HepG2 (cell line): ENCODE measurements at regions not wholly inside any gene's neighbourhood (a gene's known extent, or its start where the extent isn't known, plus 50 kb on each side); places are given as distances from the start of the nearest gene placed in this dataset.

Experiments
- ATAC-seq: fragments of 200-7000 bp; cut with Tn5 transposase; 3 replicates; pipeline ENCODE4 v1.9.1; 2020; ENCODE audit warnings: mild to moderate bottlenecking, moderate library complexity
- BruUV-seq: library from RNA; stranded (reverse); fragments of 400-500 nt; replicated peaks from 2 replicates; lab custom pipeline; 2021; lab: Mats Ljungman, UMichigan
- CTCF ChIA-PET: fragments of 300-600 bp; formaldehyde crosslinking; extraction: SDS; loops from one replicate; lab custom pipeline; 2021; ENCODE audit warnings: low total read pairs, inconsistent platforms, low intra/inter-chr PET ratio; lab: Yijun Ruan, JAX
- POLR2A ChIA-PET: fragments of 350-600 bp; sonication (Branson Sonifier 250); formaldehyde crosslinking; loops from one replicate; lab custom pipeline; 2020; ENCODE audit warnings: antibody characterized with exemption, inconsistent platforms; lab: Yijun Ruan, JAX
- DNase-seq: peaks from one replicate; pipeline ENCODE4 v3.0.0-alpha.2; 2015; ENCODE audit warnings: low spot score
- FAIRE-seq: peaks from 3 replicates; lab custom pipeline; 2011; peaks lifted over from hg19 to GRCh38; lab: Jason Lieb, UNC
- H2AFZ ChIP-seq: one replicate; pipeline ENCODE4 v1.6.1; 2011; ENCODE audit warnings: low read length, inconsistent platforms
- H3K27ac ChIP-seq: fragments of 300-600 bp; 3 replicates; pipeline ENCODE4 v1.8.0; 2011; ENCODE audit warnings: mixed run types, mild to moderate bottlenecking, mixed read lengths, low read length, inconsistent platforms; ENCODE audit not compliant: insufficient read depth; ENCODE audit errors: extremely low read length
- H3K27me3 ChIP-seq, 2 experiments: fragments of 200-600 bp in 1 of 2; 2 replicates in 1 of 2; 3 replicates in 1 of 2; pipeline versions ENCODE4 v1.6.0 to v1.8.0; 2011; ENCODE audit warnings: low read length in 2 of 2, mild to moderate bottlenecking in 2 of 2, moderate library complexity in 2 of 2, inconsistent platforms in 1 of 2; ENCODE audit not compliant: insufficient read depth in 2 of 2, control insufficient read depth in 1 of 2
- H3K36me3 ChIP-seq, 2 experiments: fragments of 200-600 bp in 1 of 2; replicated peaks in 1 of 2; 2 replicates in 1 of 2; 3 replicates in 1 of 2; pipeline versions ENCODE4 v1.5.1 to v1.8.0; 2011; ENCODE audit warnings: low read length in 2 of 2, inconsistent platforms in 1 of 2; ENCODE audit not compliant: insufficient read depth in 2 of 2, control insufficient read depth in 1 of 2
- H3K4me1 ChIP-seq: 2 replicates; pipeline ENCODE4 v1.5.1; 2012; ENCODE audit warnings: low read length, inconsistent platforms; ENCODE audit not compliant: insufficient read depth
- H3K4me2 ChIP-seq: 2 replicates; pipeline ENCODE4 v1.6.0; 2011; ENCODE audit warnings: low read depth, low read length, inconsistent platforms
- H3K4me3 ChIP-seq, 3 experiments: fragments of 200-600 bp in 1 of 3; sonication (generic), shearing (Covaris generic) in 1 of 3; replicated peaks in 1 of 3; 2 replicates each; pipeline ENCODE4 v1.5.1; 2011 to 2016; ENCODE audit warnings: low read length in 3 of 3, inconsistent platforms in 2 of 3, low read depth in 2 of 3, mild to moderate bottlenecking in 2 of 3, control low read depth in 1 of 3, mixed read lengths in 1 of 3; ENCODE audit not compliant: insufficient read depth in 1 of 3
- H3K79me2 ChIP-seq: one replicate; pipeline ENCODE4 v1.6.1; 2011; ENCODE audit warnings: low read length, inconsistent platforms; ENCODE audit not compliant: insufficient read depth
- H3K9ac ChIP-seq: 2 replicates; pipeline ENCODE4 v1.6.0; 2011; ENCODE audit warnings: mild to moderate bottlenecking, low read depth, low read length, inconsistent platforms; ENCODE audit not compliant: insufficient read depth
- H3K9me3 ChIP-seq: 2 replicates; pipeline ENCODE4 v1.5.1; 2012; ENCODE audit warnings: mild to moderate bottlenecking, low read length
- H4K20me1 ChIP-seq: 2 replicates; pipeline ENCODE4 v1.6.0; 2011; ENCODE audit warnings: inconsistent platforms, mild to moderate bottlenecking, low read length, moderate library complexity; ENCODE audit not compliant: insufficient read depth
- FOXA1 ChIP-seq, 2 experiments: fragments of 450-650 bp in 1 of 2; sonication (generic) in 1 of 2; formaldehyde crosslinking in 1 of 2; IDR thresholded peaks; 2 replicates each; pipeline versions ENCODE4 v1.4.0 to v1.6.1; 2016 to 2020; ENCODE audit warnings: missing genetic modification reagents in 1 of 2
- HIC2 ChIP-seq: sonication (generic); formaldehyde crosslinking; IDR thresholded peaks from 2 replicates; pipeline ENCODE4 v1.9.0; 2022; ENCODE audit warnings: low read depth, missing genetic modification reagents
- HIVEP1 ChIP-seq: sonication (generic); formaldehyde crosslinking; IDR thresholded peaks from 2 replicates; pipeline ENCODE4 v1.4.0; 2020; ENCODE audit warnings: mild to moderate bottlenecking, missing genetic modification reagents
- HMG20B ChIP-seq: conservative IDR thresholded peaks from 2 replicates; pipeline ENCODE4 v1.6.1; 2016; ENCODE audit warnings: missing genetic modification reagents, missing compliant biosample characterization
- HNF4A ChIP-seq: sonication (generic); formaldehyde crosslinking; IDR thresholded peaks from 2 replicates; pipeline ENCODE4 v1.4.0; 2020; ENCODE audit warnings: missing genetic modification reagents
- SRY ChIP-seq: sonication (generic); formaldehyde crosslinking; IDR thresholded peaks from 2 replicates; pipeline ENCODE4 v1.8.0; 2022; ENCODE audit warnings: mild to moderate bottlenecking, missing genetic modification reagents
- TMF1 ChIP-seq: sonication (generic); formaldehyde crosslinking; IDR thresholded peaks from 2 replicates; pipeline ENCODE4 v1.8.1; 2022; ENCODE audit warnings: low read depth, missing genetic modification reagents
- YEATS2 ChIP-seq: sonication (generic); formaldehyde crosslinking; IDR thresholded peaks from 2 replicates; pipeline ENCODE4 v1.4.0; 2020; ENCODE audit warnings: missing genetic modification reagents, borderline replicate concordance
- ZNF296 ChIP-seq: sonication (generic); formaldehyde crosslinking; conservative IDR thresholded peaks from 2 replicates; pipeline ENCODE4 v1.5.0; 2020; ENCODE audit warnings: mild to moderate bottlenecking, missing genetic modification reagents
- ZNF761 ChIP-seq: sonication (generic); formaldehyde crosslinking; conservative IDR thresholded peaks from 2 replicates; pipeline ENCODE4 v1.4.0; 2020; ENCODE audit warnings: mild to moderate bottlenecking, missing genetic modification reagents
- ZNF776 ChIP-seq: sonication (generic); formaldehyde crosslinking; IDR thresholded peaks from 2 replicates; pipeline ENCODE4 v1.4.0; 2020; ENCODE audit warnings: mild to moderate bottlenecking, missing genetic modification reagents
- ZNF891 ChIP-seq: sonication (generic); formaldehyde crosslinking; IDR thresholded peaks from 2 replicates; pipeline ENCODE4 v1.5.0; 2020; ENCODE audit warnings: mild to moderate bottlenecking, missing genetic modification reagents
- ZZZ3 ChIP-seq: sonication (generic); formaldehyde crosslinking; IDR thresholded peaks from 2 replicates; pipeline ENCODE4 v1.4.0; 2020; ENCODE audit warnings: missing genetic modification reagents, mild to moderate bottlenecking, borderline replicate concordance
- WGBS: methylation state at CpG from one replicate; pipeline ENCODE4 v1.1.6; 2017; ENCODE audit warnings: low lambda C conversion rate; 5-methylcytosine and 5-hydroxymethylcytosine counted together
- in situ Hi-C: cut with HindIII; loops from 2 replicates; pipeline ENCODE4 v1.10.0; 2017; ENCODE audit warnings: low pct_unique_long_range_greater_than_20kb; ENCODE audit not compliant: extremely low pct_ligation_motif_present
- intact Hi-C: fragments of 100-400 bp; cut with micrococcal nuclease; formaldehyde crosslinking; loops from one replicate; pipeline ENCODE4 v1.10.0; 2022; ENCODE audit not compliant: unreplicated experiment
- TF ChIP-seq, protein P1 (sequence below): sonication (generic); formaldehyde crosslinking; IDR thresholded peaks from 2 replicates; pipeline ENCODE4 v1.4.0; 2020; ENCODE audit warnings: mild to moderate bottlenecking, missing genetic modification reagents

DNA sequence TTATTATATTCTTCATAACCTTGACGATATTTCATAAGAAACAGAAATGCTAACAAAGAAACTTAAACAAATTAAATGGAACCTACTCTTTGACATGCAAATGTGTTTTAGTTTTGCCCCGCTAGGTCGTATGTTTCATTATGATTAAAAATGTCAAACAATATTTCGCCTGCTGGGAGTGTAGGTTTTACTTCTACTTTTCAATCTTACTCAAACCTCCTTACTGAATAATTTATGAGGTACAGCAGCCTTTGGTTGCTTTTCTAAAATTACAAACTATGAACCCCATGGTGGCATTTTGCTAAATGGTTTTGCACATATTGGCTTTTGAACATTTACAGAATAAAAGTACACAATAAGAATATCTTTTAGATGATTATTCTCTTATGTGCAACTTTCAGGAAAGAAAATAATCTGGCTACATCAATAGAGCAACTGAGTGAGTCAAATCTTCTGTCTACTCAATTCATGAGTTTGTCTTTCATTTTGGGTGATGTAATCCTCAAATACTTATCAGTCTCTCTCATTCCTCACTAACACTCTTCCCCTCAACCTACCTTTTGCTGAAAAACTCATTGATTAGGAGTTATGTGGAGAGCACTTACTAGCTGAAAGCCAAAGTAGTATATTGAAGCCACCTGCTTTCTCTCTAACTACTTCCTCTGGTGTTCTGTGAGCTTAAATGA lies 1226.4 kb downstream of the XPNPEP1 start:
- WGBS = 19% methylated on average over 4 of the region's 4 CpGs
- intact Hi-C loops (no loop called here), in situ Hi-C loops (no loop called here)
- Histone ChIP-seq H3K27me3 (no peaks in the 10 kb centered on the region), H3K79me2 (no peaks in the 10 kb centered on the region), H4K20me1 (no peaks in the 10 kb centered on the region), H3K4me1 (no peaks in the 10 kb centered on the region), H3K27ac (no peak overlapping the region), H3K36me3 (no peaks in the 10 kb centered on the region), H3K4me3 (no peak overlapping the region), H3K9ac (no peak overlapping the region), H2AFZ (no peak overlapping the region), H3K4me2 (no peak overlapping the region), H3K9me3 (peaks cover 74% of the 10 kb centered on the region)
- DNase-seq = no peak
- ATAC-seq = no peak
- ChIA-PET CTCF (no interaction called here), POLR2A (no interaction called here)
- no TSS peak for BruUV-seq
- no peak for TF ChIP-seq ZNF891 (CRISPR knock-in tag)
- TF ChIP-seq ZNF776 (CRISPR knock-in tag) = no peak
- no peak for TF ChIP-seq TMF1
- TF ChIP-seq SRY (CRISPR knock-in tag) = no peak
- TF ChIP-seq, protein P1, sequence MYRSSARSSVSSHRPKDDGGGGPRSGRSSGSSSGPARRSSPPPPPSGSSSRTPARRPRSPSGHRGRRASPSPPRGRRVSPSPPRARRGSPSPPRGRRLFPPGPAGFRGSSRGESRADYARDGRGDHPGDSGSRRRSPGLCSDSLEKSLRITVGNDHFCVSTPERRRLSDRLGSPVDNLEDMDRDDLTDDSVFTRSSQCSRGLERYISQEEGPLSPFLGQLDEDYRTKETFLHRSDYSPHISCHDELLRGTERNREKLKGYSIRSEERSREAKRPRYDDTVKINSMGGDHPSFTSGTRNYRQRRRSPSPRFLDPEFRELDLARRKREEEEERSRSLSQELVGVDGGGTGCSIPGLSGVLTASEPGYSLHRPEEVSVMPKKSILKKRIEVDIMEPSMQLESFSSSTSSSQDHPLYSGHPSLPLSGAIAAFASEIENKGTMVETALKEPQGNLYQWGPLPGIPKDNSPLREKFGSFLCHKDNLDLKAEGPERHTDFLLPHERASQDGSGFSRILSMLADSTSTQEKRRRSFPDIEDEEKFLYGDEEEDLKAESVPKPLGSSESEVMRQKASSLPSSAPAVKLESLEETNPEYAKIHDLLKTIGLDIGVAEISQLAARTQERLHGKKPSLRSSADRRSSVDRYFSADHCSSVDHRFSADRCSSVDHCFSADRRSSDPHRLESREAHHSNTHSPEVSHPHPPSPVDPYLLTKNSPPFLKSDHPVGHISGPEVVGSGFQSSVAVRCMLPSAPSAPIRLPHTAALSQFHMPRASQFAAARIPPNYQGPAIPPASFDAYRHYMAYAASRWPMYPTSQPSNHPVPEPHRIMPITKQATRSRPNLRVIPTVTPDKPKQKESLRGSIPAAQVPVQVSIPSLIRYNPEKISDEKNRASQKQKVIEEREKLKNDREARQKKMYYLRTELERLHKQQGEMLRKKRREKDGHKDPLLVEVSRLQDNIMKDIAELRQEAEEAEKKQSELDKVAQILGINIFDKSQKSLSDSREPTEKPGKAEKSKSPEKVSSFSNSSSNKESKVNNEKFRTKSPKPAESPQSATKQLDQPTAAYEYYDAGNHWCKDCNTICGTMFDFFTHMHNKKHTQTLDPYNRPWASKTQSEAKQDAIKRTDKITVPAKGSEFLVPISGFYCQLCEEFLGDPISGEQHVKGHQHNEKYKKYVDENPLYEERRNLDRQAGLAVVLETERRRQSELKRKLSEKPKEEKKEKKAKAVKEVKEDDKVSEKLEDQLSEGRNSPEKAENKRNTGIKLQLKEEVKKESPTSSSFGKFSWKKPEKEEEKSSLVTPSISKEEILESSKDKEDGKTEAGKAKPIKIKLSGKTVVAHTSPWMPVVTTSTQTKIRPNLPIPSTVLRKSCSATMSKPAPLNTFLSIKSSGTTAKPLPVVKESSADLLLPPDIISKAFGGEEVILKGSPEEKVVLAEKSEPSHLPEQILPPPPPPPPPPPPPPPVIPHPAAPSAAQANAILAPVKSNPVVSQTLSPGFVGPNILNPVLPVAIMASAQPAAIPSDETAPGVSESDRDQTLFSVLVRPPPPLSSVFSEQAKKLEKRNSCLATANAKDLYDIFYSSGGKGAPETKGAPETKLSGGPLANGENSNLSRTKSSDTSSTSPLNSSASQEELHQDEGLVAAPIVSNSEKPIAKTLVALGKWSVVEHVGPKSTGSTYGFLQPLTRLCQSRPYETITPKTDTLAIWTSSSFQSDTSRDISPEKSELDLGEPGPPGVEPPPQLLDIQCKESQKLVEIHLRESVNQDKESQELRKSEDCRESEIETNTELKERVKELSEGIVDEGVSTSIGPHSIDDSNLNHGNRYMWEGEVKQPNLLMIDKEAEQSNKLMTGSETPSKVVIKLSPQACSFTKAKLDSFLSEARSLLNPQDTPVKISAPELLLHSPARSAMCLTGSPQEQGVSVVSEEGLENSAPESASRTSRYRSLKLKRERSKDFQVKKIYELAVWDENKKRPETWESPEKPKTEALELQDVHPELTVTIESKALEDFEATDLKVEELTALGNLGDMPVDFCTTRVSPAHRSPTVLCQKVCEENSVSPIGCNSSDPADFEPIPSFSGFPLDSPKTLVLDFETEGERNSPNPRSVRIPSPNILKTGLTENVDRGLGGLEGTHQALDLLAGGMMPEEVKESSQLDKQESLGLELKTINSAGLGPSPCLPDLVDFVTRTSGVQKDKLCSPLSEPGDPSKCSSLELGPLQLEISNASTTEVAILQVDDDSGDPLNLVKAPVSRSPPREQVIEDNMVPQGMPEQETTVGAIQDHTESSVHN = no peak
- no peak for TF ChIP-seq HIVEP1 (CRISPR knock-in tag)
- TF ChIP-seq HMG20B = no peak
- TF ChIP-seq ZNF296 (CRISPR knock-in tag) = no peak
- TF ChIP-seq HIC2 (CRISPR knock-in tag) = no peak
- TF ChIP-seq FOXA1 (IDR thresholded peaks at IDR 0.05) = no peak
- TF ChIP-seq FOXA1 (CRISPR knock-in tag; IDR thresholded peaks at IDR 0.05) = no peak
- TF ChIP-seq HNF4A (CRISPR knock-in tag) = no peak
- TF ChIP-seq ZZZ3 (CRISPR knock-in tag) = no peak
- TF ChIP-seq YEATS2 (CRISPR knock-in tag) = no peak
- TF ChIP-seq ZNF761 (CRISPR knock-in tag) = no peak
- no peak for FAIRE-seq
